Renal cortical epithelial cell (primary cell): ENCODE measurements at regions not wholly inside any gene's neighbourhood (a gene's known extent, or its start where the extent isn't known, plus 50 kb on each side); places are given as distances from the start of the nearest gene placed in this dataset.
A peak's percentile ranks its signal among the peaks of the same experiment; 100 is the strongest.

Source experiments
- DNase-seq: peaks from one replicate; pipeline ENCODE4 v3.0.0-alpha.2; 2011; ENCODE audit warnings: low read depth

- DNase-seq: no peak
These were observed 144.9 kb downstream of the SH3BGRL2 start for GRCh38 chr6:79776076-79776475.

GRCh38 chr6:79775222-79775621 lies 144.1 kb downstream of the SH3BGRL2 start:
- no peak for DNase-seq

- DNase-seq: no peak
These were observed 133.6 kb downstream of the SH3BGRL2 start for GRCh38 chr6:79764747-79765146.

GRCh38 chr6:79763301-79763700 lies 132.2 kb downstream of the SH3BGRL2 start:
- peak; percentile 15 for DNase-seq

GRCh38 chr6:79762370-79762769 lies 131.2 kb downstream of the SH3BGRL2 start:
- peak; percentile 30 for DNase-seq

GRCh38 chr6:79756496-79756895 lies 125.4 kb downstream of the SH3BGRL2 start:
- no peak for DNase-seq

- DNase-seq: no peak
These were observed 124.8 kb downstream of the SH3BGRL2 start for GRCh38 chr6:79755967-79756366.
